Inferior parietal cortex (tissue), 1 donor: ENCODE measurements at regions not wholly inside any gene's neighbourhood (a gene's known extent, or its start where the extent isn't known, plus 50 kb on each side); places are given as distances from the start of the nearest gene placed in this dataset.

ENCODE experiments used
- DNase-seq: peaks from one replicate; pipeline ENCODE4 v3.0.0-alpha.2; 2016; ENCODE audit errors: extremely low spot score

DNA sequence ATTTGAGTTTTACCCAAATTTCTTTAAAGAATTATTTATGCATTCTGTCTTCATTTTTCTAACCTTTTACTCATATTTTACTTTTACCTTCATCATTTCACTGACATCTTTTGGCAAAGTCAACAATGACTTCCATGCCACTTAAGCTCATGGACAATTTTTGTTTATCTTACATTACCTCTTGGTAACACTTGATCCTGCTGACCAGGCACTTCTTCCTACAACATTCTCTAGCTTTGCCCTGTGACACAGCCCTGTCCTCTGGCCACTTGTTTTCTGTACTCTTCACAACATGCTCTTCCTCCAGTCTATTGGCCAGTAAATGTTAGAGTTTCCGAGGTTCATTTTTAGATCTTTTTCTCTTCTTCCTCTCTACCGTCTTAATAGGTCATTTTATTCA lies 377.2 kb downstream of the SUCLA2 start:
- DNase-seq = no peak

DNA sequence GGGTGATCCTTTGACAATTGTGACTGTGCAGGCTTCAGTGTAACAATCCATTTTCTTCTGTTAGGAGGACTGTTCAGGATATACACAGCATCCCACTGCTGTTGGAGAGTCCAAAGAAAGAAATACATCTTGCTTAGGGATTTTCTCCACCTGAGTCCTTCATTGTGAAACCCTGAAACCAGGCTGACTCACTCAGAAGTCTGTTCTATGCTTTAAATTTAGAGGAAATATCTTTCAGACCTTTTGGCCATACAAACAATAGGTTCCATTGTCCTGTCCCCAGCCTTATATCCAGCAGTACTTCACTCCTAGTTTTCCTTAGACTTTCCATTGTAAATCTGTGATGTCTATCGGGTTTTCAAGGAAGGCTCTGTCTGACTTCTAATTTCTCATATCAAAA lies 379.1 kb downstream of the SUCLA2 start:
- no peak for DNase-seq

DNA sequence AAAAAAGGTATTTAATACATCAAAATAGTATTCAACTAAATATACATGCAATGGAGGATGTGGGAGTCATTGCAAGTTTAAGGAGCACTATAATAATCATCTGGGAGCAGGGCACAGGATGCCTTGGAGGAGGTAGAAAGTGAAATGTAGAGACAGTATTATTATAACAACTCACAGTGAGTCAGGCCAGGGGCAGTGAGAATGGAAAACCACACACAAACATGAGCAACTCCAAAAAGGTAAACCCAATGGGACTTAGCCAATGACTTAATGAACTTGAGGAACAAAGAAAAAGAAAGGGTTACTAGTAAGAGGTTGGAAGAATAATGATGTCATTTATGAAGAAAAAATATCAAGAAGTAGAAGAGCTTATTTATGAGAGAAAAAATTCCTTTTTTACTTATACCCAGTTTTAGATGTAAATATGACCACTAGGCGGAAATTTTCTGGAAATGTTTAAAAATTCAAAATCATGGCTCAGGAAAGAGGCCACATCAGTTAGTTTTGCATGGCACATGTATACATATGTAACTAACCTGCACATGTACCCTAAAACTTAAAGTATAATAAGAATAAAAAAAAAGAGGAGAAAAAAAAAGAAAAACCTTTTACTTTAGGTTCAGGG lies 389.3 kb downstream of the SUCLA2 start:
- DNase-seq = no peak

DNA sequence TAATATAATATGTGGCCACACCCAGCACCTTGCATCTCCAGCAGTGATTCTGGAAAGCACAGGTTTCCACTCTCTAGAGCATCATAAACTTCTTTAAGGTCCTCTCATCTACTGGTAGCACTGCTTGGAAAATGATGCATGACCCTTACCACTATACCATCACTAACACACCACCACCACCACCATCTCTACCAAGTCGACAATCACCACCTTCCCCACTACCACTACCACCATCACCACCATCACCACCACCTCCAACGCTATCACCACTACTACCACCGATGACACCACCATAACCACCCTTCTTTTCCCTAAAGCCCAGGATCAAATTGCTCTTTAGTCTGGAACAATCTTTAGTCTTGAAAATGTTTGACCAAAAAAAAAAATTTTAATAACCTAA lies 390.4 kb downstream of the SUCLA2 start:
- no peak for DNase-seq

DNA sequence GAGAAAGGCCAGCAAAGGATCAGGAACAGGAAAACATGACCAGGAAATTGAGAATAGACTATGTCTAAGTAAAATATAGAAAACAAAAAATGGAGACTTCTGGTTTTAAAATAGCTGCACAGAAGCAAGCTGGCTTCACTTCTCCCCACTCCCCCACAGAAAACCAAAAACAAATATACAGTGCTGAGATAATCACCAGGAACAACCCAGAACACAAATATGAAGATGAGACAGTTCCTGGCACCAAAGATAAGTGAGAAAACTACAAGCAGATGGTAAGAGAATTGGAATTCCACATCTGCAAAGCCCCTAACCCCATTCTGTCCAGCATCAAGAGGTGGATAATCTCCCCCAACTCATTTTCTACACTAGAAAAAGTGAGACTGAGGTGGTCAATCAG lies 397.7 kb downstream of the SUCLA2 start:
- DNase-seq = no peak

DNA sequence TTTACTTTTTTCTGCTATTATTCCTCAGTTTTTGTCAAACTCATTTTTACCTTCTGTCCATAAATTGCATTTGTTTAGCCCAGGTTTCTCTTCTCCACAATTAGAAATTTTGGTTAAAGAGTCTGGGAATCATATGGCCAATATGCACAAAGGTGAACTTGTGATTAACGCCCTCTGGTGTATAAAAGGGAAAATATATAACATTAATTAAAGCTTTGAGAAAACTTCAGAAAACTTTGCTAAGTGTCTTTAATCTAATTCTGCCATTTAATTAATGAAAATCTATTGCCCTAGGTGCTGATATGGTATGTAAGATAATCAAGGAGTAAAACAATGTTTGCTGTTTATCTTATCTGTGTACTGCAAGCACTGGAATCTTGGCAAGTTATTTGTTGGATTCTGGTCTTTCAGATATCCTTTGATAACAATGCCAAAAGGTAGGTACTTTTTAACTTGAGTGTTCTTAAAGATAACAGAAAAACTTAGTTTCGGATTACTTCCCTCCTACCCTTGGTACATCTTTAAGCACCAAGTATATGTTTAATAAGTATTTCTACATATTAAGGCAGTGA lies 402.6 kb downstream of the SUCLA2 start:
- DNase-seq = no peak

DNA sequence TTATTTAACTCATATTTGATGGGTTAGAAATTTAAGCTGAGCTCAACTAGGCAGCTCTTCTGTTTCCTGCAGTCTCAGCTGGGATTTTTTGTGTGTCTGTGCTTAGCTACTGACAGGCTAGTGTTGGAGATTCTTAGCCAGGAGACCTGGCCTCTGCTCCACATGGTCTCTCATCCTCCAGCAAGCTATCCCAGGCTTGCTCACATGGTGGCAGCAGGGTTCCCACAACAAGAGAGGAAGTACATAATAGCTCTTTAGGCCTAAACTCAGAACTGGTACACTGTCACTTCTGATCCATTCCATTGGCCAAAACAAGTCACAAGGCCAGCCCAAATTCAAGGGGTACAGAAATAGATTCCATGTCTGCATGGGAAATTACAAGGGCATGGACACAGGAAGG lies 406.2 kb downstream of the SUCLA2 start:
- DNase-seq = no peak

DNA sequence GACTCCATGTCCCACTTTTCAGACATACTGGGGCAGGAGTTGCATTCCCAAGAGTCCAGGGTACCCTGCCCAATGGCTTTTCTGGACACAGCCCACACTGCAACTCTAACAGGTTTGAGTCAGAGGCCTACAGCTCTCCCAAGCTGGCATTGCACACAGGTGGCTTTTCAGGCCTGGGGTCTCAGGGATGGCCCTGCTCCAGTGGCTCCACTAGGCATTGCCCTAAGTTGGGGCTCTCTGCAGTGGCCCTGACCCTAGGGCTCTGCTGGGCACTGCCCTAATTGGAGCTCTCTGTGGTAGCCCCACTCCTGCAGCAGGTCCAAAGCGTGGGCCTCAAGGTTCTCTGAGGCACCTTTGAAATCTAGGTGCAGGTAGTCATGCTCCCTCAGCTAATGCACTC lies 408.8 kb downstream of the SUCLA2 start:
- DNase-seq = no peak

DNA sequence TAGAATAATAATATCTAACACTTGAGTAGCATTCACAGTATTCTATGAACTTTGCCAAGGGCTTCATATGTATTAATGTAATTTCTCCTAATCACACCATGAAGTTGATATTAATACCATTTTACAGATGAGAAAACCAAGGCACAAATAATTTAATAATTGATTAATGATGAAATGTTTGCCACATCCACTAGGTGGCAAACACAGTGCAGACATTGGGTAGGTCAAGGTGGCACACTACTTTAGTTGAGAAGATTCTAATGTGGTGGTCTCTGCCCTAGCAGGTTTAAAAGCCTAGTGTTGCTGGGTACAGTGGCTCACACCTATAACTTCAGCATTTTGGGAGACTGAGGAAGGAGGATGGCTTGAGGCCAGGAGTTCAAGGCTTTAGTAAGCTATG lies 412.4 kb downstream of the SUCLA2 start:
- no peak for DNase-seq

DNA sequence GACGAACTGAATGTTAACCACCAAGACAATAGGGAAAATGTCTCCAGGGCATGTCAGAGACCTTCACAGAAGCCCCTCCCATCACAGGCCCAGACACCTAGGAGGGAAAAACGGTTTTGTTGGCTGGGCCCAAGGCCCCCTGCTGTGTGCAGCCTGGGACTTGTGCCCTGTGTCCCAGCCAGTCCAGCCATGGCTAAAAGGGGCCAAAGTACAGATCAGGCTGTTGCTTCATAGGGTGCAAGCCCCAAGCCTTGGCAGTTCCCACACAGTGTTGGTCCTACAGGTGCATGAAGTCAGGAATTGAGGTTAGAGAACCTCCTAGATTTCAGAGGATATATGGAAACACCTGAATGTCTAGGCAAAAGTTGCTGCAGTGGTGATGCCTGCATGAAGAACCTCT lies 428.7 kb downstream of the SUCLA2 start:
- no peak for DNase-seq

DNA sequence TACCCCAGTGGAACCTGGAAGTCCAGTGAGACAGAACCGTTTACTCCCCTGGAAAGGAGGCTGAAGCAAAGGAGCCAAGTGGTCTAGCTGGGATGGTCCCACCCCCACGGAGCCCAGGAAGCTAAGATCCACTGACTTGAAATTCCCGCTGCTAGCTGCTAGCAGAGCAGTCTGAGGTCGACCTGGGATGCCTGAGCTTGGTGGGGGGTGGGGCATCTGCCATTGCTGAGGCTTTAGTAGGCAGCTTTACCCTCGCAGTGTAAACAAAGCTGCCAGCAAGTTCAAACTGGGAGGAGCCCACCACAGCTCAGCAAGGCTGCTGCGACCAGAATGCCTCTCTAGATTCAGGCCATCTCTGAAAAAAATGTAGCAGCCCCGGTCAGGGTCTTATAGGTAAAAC lies 437.0 kb downstream of the SUCLA2 start:
- DNase-seq = no peak

DNA sequence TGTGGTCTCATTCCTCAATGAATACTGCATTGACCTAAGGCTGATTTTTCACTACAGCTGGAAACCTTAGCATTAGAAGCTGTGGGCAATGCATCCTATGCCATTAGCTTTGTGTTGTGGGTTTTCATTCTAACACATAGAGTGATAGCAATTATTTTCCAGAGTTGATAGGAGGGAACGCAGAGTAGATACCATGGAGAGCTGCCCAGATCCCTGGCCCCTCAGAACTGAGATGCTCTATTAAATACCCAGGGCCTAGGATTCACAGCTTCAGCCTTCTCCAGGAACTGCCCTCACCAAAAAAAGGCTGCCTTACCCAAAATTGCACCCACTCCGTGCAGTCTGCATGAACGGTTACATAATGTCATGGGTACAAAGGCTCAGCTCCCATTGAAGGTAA lies 444.4 kb downstream of the SUCLA2 start:
- no peak for DNase-seq

DNA sequence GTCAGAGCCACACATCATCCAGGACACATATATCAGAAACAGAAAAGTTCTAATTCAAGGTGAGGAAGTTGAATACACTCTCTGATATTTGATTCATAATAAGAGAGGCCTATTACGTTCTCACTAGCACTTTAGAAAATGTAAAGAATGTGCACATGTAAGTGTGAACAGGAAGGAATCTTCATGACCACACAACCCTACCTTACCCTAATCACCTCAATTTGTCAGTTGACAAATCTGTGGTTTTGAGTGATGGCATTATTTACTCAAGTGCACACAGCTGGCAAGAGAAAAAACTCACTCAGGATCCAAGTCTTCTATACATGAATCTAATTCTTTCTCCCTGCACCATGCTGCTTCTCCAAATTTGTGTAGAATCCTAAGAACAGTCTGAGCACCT lies 445.8 kb downstream of the SUCLA2 start:
- no peak for DNase-seq

DNA sequence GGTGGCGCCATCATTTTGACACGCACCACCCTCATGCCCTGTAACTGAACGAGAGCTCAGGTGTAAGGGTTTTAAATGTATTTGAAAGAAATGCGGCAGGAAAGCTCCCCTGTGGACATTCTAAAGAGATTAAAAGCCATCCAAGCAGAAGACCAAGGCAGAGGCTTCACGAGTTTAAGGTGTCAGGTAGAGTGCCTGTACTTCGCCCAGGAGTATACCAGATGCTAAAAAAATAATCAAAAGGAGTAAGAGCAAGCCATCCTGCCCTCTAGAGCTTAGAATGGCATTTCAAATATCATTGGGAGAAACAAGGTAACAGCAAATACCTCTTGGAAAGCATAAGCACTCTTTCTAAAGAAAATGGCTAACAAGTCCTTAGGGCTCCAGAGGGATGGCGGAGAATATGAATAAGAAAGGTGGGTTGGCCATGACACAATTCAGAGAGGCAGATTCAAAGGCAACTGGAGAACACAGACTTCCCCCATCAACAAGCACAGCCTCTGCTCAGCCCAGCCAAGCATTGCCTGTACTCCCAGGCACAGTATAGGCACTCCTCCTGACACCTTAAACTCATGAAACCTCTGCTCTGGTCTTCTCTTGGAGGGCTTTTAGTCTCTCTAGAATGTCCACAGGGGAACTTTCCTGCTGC lies 447.6 kb downstream of the SUCLA2 start:
- no peak for DNase-seq

DNA sequence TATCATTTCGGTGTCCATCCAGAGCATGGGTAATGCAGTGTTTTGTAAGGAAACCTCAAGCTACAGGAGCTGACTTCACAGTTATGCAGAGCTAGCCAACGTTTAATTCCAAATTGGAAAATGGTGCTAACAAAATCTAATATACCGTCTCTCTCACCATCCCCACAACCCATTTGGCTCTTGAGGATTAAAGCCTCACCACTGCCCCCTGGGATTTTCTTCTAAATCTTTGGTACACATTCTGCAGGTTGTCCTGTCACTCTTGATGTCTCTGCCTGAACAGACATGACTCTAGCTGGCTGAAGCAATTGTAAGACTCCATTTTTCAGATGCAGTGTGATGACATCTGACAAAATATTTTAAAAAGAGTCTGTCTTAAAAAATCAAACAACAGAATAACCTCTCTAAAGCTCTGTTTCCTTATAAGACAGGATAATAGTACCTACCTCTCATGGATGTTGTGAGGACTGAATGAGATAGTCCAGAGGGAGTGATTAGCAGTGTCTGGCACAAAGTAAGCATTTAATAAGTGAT lies 451.8 kb downstream of the SUCLA2 start:
- no peak for DNase-seq

DNA sequence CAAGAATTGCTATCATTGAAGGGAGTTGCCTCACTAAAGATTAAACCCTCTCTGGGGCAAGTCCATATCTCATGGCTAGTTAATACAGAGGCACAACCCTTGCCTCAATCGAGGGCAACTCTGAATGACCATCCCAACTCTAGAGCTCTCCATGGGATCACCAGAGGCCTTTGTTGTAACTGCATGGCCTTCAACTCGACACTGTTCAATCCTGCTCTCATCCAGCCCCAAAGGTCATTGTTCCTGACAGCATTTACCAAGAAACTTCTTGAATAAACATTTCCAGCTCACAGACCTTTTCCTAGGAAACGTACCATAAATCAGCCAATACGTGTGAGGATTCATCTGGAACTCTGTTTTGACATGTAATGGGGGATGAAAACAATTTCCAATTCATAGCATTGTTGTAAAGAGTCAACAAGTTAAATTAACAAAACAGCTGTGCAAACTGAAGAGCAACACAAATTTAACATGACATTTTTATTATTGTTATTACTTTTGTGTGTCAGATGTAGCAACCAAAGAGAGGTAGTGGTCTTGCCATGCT lies 452.7 kb downstream of the SUCLA2 start:
- DNase-seq = no peak

DNA sequence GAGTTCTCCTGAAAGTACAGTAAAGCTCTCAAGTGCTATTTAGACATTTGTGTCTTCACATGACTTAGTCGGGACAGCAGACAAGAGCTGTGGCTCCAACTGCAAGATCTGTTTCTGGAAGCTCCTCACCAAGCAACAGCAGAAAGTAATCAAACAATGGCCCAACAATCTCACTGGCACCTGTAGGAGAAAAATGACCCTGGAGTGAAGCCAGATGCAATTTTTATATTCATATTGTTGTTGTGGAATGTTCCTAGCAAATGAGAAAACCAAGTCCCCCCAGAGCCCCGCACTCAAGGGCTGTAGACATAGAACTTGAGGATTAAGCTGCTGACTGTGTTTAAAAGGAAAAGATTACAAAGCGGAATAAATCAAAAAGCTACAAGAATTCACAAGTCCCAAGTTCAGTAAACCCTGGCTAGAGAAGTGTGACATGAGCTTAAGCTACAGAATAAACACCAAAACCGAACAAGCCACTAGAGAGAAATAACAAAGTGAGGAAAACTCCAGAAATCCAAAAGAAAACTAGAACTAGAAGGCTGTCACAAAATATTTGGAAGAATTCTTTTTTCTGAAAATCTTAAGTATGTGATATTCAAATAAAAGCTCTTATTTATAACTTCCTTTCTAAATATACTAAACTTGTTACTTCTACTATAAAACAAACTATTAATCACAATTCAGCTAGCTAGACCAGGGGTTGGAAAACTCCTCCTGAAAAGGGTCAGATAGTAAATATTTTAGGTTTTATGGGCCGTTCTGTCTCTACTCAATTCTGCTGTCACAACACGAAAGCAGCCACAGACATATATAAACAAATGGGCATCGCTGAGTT lies 454.5 kb downstream of the SUCLA2 start:
- no peak for DNase-seq

DNA sequence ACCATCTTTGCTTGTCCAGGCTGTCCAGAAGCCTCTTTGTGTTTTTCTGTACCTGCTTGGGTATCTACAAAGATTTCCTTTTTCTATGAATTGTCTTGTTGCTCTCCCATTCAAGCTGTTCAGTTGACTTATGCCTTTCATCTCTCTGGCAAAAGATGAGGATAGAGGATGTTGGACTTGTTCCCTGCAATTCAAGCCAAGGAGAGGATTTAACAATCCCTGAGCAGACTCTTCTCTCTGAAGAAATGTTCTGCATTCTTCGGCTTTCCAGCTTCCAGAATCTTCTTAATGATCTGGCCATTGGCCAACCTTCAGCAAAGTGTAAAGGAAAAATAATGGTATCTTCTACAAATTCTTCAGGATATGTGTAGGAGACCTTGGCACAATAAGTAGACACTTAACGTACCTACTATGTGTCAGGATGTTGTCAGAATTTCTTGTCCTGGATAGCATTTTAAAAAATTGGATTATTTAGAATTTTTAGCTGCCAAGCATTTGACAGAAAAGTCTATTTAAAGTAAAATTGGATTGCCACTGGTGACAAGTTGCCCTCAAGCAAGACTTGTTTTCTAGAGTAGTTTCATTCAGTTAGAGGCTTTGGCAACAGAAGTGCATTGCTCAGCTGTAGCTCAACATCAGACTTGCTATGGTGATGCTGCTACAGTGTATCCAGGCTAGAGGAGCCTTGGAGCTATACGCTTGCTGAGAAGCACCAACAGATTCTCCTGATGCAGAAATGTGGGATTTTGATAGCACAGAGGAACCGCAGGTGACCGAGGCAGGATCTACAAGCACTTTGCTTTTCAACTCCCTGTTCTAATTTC lies 455.7 kb downstream of the SUCLA2 start:
- no peak for DNase-seq

DNA sequence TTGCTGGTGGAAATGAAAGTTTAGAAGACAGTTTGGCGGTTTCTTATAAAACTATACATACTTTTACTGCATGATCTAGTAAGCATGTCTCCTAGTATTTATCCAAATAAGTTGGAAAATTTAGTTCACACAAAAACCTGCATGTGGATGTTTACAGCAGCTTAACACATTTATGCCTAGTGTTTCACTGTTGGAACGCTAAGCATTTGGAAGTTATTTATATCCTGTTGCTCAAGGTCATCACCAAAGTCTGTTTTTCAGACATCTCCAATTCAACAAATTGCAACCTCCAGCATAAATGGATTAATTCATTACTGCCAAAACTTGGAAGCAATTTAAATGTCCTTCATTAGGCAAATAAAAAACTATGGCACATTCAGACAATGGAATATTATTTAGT lies 461.8 kb downstream of the SUCLA2 start:
- no peak for DNase-seq

DNA sequence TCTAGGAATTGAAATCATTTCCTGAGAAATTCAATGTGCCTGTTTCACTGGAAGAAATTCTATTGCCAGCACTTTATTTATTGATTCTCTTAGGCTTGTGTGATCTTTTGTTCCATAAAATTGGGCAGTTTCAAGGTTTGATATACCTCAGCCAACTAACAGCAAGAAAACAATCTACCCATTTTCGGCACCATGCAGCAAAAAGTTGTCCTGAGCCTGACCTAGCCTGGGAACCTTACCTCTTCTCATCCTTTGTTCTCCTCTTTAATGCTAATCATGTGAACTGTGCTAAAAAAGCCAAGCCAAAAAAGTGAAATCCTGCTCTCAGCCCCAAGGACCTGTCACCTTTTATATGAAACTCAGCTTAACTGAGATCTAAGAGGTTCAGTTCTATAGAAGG lies 477.3 kb downstream of the SUCLA2 start:
- DNase-seq = no peak

DNA sequence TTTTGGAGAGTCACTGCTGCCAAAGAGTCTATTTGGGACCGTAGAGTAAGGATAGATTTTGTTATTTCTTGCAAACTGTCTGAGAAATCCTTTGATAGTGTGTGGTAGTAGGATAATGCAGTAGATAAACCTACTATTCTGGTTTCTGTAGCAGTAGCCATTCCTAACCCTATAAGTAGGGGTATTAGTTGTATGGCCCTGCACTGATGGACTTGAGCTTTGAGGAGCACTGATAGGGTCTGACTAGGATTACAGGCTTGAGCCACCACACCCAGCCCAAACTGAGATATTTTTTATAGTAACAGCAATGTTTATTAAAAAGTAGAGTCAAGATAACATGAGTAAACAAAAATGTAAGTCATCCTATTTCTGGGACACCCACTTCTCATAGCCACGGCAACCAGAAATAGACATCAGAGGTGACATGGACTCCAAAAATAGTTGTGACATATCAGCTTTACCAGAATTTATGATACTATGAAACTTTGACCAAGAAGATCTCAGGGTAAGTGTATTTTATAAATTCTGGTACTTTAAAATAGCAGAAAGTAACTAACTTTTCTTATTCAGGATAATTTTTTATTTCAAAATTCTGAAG lies 479.1 kb downstream of the SUCLA2 start:
- no peak for DNase-seq
